PC-9 (cell line): ENCODE measurements at regions not wholly inside any gene's neighbourhood (a gene's known extent, or its start where the extent isn't known, plus 50 kb on each side); places are given as distances from the start of the nearest gene placed in this dataset.

Source experiments
- CTCF ChIP-seq: fragments of 200-600 bp; sonication (generic); conservative IDR thresholded peaks from 2 replicates; pipeline ENCODE4 v1.6.1; 2017; ENCODE audit warnings: mixed run types, antibody characterized with exemption, mild to moderate bottlenecking, moderate library complexity
- EZH2 ChIP-seq: fragments of 200-600 bp; sonication (generic); IDR thresholded peaks from 2 replicates; pipeline ENCODE4 v1.8.0; 2017; ENCODE audit warnings: antibody characterized with exemption, low read depth

- TF ChIP-seq CTCF = no peak
- TF ChIP-seq EZH2 = no peak
Measured at GRCh38 chr7:46288010-46288409, 366.9 kb upstream of the IGFBP3 start.
